ENCODE measurements at regions not wholly inside any gene's neighbourhood (a gene's known extent, or its start where the extent isn't known, plus 50 kb on each side); places are given as distances from the start of the nearest gene placed in this dataset.

DNA sequence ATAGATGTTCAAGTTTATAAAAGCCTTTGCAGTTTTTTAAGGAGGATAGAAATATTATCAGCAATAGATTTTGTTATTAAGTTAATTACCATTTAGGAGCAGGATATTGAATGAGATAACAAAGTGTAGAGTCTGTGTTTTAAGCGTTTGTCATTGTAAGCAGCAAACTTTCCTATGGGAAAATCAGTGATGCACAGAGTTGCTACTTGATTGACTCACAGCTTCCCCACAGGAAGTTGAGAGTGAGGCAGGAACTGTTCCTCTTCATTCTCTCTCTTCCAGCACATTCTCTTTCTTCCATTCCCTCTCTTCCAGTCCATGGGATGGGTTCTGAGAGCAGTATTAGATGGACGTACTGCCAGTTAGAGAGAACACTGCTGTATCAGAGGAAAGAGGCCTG is 867.7 kb upstream of the AGA start:
- DNase-seq: no peak

DNA sequence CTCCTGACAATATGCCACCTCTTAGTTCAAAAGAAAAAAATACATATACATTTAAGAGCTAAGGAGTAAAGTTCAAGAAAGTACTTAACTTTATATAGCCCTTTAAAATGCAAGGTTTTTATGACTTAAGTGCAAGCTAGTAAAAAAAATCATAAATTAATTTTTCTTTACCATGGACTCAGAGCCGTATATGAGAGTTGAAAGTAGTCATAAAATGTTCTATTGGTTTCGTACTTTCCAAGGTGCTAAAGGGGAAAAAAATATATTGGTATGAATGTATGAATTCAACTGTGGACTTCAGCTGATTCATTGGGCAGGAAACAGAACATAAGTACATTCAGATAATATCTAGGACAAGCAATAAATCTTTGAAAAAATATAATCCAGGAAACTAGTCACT is 869.8 kb upstream of the AGA start:
- DNase-seq: no peak

DNA sequence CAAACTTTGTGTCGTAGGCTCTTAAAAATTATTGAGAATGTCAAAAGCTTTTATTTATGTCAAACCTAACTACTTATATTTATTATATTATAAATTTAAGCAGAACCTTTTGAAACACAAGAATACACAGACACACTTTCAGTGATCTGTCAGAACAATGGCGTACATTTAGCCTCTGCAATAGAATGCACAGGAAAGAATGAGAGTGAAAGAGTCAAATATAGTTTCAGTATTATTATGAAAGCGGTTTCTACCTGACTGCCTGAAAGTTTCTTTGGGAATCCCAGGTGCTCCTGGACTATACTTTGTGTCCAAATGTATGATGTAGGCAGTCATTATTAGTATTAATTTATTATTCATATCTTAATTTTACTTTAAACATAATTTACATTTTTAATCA is 872.0 kb upstream of the AGA start:
- DNase-seq: no peak

DNA sequence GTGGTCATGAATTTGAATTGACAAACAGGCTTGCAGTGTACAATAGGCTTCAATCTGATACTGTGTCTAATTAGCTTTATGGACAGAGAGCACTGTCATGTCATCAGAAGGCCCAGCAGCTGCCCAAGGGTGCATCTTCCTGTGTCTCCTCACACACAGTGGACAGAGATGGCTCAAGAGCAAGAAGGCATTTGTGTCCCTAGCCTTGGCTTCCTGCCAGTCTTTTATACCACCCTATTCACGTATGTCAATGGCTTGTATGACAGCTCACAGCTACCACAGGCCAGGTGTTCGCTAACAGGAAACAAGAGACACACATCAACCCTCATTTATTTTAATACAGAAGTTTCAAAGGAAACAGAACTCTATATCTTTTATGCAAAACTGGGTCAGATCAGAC is 874.0 kb upstream of the AGA start:
- no peak for DNase-seq

DNA sequence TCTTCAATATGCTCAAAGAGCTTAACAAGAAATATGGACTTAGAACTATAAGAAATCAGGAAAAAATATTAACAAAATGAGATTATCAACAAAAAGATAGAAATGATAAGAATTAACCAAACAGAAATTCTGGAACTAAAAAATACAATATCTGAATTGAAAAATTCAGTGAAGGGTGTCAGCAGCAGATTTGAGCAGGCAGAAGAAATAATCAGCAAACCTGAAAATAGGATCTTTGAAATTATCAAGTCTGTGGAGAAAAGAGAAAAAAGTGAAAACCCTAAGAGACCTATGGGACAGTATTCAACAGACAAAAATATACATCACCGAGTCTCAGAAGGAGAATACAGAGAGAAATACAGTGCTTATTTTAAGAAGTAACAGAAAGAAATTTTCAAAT is 877.8 kb upstream of the AGA start:
- DNase-seq: no peak

DNA sequence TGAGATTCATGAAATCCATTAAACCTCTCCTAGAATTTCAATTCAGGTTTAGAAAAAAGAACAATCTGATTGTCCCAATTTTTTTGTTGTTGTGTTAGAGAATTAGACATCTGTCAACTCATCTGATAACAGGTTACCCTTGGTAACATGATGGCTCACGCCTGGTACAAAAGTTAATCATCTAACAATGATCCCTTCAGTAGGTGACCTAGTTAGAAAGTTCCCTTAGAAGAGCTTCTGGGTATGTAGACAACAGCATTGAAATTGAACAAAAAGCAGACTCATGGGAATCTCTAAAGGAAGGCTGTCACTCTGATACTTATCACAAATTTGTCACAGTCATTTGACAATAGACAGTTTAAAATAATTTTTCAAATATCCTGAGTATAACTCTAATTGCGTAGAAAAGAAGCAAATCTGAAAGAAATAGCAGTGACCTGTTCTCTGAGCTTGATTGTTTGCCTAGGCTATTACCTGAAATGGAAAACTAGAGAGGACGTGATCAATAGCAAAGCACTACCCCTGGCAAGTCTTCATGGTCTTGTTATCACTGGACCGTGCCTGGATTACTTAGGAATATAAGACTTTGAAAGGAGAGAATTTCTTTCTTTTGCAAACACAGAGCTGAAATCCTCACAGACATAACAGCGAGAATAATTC is 880.4 kb upstream of the AGA start:
- no peak for DNase-seq

DNA sequence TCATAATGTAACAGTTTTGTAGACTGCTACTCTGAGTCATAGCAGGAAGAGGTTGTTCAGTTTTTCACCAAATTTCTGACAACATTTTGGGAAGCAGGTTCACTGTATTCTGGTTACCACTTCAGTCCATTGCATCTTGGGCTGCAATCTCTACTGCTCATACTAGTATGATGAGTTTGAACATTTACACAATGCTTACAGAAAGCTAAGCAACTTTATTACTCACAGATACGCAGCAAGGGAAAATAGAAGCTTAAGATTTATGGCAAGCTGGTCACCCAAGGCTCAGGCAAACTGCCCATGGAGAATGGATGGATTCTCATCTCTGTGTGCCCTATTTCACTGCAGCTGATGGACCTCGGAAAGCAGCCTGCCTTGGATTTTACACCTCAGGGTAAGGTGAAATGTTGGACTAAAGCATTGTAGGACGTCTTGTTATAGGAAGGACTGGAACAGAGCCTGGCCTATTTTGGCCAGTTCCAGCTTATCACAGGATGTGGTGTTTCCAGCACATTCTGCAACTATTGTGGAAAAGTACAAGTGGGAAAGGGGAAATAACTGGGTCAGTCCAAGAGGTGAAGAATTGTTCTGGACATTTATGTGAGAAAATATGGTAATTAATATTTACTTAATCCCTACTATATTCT is 887.1 kb upstream of the AGA start:
- DNase-seq: no peak

DNA sequence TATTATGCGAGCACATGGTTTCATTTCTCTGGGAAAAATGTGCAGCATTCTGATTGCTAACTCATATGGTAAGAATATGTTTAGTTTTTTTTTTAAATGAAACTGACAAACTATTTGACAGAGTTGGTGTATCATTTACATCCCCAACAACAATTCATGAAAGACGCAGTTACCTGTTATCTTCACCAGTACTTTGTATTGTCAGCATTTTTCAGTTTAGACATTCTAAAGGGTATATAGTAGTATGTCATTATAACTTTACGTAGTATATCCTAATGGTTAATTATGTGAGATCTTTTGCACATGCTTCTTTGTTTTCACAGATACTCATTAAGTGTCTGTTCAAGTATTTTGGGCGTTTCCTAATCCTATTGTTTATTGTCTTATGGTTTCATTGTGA is 891.1 kb upstream of the AGA start:
- DNase-seq: no peak

DNA sequence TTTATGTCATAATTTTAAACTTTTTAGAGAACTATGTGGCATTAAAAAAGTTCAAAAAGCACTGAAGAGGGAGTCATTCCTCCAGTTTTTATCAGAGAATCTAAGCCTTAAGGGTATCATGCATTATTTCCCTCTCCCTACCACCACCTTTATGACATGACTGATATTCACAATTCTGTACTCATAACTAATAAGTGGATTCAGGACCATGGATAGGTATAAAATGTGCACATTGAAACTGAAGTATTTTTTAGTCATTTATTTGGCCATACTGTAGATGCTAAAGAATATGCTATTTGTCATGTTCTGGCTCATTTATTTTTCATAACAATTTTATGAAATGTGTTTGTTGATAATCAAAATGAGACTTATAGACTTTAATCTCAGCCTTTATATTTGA is 897.5 kb upstream of the AGA start:
- DNase-seq: no peak

DNA sequence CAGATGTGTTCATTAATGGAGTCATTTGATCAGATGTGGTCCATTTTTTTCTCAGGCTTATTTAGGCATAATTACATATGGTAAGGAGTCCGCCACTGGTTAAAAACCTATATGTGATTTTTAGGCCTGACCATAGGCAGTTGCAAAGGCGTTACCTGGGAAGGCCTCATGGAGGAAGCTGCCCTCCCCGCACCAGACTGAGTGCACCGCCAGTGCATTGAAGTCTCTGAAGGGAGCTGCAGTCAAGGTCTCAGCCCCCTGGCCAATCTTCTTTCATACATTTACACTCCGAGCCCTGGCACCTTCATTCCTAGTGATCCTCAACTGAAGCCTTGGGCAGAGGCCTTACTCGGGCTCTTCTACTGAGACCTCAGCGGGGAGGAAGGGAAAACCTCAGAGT is 898.2 kb upstream of the AGA start:
- no peak for DNase-seq

DNA sequence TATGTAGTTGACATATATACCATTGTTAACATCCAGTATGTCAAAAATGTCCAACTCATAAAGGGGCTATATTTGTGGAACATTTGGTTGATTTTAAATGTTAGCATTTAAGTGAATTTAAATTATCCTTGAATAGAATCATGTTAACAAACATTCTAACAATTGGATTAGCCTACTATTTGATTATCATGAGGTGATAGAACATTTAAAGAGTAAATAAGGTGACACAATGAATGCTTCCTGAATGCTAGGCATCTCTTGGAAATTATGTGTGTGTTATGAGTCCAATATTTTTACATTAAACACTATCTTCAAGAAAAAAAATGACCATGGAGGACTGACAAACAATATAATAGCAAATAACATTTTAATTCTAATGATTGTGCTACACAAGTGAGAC is 901.9 kb upstream of the AGA start:
- DNase-seq: no peak

DNA sequence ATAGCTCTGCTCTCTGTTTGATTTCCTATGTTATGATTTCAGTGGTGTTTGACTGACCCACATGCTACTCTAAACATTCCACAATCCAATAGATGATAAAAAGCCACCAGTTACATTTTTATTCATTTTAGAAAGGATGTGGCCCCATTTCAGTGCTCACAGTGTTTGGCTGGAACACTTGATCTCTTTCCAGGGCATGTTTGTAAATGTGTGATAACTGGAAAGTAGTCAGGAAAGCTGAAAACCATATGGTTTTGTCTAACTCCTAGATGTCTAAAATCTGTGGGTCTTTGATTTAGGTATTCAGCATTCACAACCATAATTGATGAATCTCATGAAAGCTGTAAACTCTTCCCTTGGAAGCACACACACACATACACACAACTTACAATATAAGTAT is 904.9 kb upstream of the AGA start:
- DNase-seq: no peak

DNA sequence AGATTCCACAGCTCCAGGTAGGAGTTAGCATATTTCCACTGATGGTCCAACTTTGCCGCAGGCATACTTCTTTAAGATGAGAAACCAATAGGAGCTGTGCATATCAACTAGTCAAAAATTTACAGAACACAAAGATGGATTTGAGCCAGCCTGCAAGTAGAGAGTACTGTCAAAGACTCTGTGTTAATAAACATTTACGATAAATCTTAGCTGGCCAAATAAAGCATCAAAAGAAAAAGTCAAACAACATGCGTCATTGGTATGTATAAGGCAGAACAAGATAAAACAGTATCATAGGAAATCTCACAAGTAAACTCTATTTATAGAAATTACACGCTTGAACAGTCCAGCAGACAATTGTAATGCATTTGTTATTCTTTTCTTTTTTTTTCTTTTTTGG is 907.4 kb upstream of the AGA start:
- DNase-seq: no peak

DNA sequence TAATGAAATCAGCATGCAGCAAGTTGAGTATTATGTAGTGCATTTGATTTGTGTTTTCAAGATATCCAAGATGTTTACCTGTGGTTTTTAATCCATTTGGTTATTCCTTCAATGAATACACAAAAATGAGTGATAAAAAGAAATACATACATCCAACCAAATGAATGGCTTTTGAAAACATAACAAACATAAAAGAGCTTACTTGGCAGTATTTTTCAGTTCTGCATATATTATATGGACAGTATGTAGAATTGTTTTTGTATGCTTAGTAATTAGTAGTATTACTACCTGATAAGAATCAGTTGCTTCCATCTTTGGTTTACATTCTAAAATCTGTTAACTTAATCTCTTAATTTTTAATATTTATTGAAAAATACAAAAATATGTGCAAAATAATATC is 908.9 kb upstream of the AGA start:
- DNase-seq: no peak

DNA sequence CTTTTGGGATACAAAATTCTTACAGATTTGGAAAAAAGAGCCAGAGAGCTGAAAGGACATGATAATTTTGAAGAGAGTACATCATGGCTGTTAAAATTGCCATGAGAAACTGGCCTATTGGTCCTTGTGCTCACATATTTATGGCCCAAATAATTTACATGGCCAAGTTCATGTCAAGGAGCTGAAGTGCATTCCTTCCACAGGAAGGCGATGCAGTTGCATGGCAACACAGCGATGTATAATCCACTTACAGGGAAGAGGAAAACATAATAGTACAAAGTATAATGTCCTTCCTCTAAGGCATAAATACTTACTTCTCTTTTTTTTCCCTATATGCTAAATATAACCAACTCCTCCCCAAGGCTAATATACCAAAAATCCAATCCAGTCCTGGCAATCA is 914.5 kb upstream of the AGA start:
- no peak for DNase-seq

DNA sequence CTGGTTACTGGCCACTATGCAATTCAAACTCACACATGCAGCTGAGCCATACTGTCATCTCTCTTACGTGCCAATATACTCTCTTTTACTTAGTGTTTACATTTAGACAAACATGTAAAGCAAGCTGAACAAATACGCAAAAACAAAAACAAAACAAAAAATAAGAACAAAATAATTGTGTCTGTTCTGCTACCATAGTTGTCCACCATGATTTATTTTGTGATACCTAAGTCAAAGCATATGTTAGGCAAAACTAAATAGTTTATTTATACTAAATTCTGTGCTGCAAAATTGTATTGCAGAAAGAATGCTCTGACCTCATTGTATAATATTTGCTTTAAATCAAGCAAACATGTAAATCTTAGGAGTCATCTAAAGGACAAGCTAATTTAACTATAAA is 943.2 kb upstream of the AGA start:
- no peak for DNase-seq

DNA sequence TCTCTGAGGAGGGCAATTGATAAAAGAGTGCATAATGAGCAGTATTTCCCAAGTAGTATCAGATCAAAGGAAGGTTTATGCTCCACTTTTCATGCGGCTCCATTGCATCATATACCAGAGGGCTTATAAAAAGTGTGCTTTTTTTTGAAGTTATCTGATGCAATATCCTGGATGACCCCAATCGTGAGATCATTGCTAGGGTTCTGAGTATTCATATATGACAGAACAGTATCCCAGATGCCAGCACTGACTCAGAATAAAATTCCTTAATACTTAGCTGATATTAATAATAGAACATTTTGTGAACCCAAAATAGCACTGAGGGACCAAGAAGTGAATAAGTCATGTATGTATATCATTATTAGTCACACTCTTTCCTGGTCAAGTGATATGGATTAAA is 945.5 kb upstream of the AGA start:
- DNase-seq: no peak

DNA sequence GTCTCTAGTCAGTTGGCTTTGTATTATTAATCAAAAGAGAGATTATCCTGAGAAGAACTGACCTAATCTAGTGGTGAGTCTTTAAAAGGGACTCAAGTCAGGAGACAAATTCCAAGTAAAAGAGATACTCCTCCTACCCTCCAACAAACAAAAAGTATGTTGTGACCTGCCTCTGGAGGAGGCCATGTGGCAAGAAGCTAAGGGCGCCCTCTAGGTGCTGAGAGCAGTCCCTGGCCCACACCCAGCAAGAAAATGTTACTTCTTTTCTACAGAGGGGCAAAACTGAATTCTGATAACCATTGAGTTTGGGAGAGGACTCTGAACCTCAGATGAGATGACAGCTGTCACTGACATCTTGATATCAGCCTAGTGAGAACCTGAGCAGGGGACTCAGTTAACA is 953.6 kb upstream of the AGA start:
- no peak for DNase-seq

DNA sequence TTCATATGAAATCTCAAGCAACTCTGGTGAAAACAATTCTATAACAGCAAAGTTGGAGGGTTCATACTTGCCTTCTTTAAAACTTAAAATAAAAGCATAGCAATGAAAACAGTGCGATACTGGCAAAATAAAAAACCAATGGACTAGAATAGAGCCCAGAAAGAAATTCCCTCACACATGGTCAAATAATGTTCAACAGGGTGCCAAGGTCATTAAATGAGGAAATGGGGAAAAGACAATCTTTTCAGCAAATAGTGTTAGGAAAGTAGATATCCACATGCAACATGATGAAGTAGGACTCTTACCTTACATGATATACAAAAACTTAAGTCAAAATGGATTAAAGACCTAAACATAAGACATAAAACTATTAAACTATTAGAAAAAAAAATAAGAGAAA is 970.2 kb upstream of the AGA start:
- no peak for DNase-seq

DNA sequence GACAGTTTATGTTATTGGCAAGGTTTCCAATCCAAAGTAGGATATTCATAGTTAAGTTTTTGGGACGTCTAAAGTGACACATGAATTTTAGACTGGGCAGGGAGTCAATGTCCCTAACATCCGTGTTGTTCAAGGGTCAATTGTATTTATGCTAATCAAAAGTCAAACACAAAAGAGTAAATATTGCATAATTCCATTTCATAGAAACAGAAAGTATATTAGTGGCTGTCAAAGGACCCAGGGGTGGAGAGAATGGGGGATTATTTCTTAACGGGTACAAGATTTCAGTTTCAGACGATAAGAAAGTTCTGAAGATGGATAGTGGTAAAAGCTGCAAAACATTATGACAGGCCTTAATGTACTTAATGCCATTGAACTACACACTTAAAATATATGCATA is 971.8 kb upstream of the AGA start:
- DNase-seq: no peak

DNA sequence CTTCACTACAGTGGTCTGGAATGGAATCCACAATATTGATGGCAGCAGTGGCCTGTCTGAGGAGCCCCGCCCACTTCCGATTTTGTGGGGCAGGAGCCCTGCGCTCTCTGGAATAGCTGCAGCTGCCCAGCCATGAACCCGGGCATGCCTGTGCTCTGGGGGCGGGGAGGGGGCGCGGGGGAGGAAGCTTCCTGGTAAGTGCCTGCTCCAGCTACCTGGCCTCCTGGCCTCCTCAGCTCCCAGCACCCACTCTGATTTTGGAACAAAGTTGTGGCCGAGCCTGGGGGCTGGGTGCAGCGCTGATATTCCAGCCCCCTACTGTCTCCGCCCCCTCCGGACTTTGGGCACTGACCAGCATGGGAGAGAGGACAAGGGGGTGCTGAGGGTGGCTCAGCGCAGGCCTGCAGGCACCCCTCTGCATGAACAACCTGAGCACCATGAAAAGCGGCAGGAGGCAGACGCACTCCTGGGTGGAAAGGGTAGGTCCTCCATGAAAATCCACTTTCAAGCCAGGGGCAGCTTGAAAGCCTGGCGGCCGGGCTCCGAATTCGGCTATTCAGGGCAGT is 972.7 kb upstream of the AGA start:
- no peak for DNase-seq

DNA sequence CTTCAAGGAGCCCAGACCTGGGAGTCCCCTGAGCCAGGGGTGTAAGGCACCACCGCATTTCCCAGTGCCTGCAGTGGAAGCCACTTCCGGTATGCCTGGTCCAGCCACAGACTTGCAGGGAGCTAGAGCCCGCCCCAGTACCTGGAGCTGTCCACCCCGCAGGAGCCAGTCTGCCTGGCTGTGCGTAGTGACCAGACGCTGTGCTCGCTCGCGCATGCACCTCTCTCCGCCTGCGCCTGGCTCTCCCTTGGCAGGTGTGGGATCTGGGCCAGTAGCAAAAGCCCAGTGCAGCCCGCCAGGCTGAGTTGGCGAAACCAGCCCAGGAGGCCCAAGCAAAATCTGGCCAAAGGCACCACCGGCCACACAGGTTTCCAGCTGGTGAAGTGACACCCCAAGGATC is 973.7 kb upstream of the AGA start:
- no peak for DNase-seq

DNA sequence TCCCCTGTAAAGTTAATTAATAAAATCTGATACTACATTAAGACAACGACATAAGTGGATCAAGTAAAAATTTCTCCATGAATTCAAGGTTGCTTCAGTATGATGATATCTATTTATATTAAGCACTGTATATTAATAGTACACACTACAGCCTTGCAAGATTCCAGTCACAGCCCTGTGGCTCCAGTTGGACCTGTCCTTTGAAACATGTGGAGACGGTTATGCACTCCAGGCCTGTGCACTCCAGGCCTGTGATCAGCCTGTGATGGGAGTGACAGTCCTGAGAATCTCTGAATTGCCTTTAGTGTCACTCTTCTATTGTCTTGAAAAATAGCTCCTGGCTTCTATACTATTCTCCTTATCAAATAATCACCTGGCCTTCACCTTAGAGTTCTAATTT is 981.1 kb upstream of the AGA start:
- DNase-seq: no peak

DNA sequence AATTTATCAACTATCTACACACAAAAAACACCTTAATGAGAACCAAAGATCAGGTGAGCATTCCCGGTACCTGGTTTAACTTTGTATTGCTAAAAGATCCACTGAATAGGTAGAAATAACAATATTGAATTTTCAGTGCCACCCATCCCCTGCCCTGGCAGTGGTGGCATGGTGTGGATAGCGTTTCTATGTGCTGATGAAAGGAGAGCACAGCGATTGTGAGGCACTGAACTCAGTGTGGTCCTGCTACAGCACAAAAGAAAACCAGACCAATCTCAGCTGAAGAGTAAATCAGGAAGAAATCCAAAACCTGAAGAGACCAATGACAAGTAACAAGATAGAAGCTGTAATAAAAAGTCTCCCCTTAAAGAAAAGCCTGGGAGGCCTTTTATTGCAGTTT is 984.6 kb upstream of the AGA start:
- DNase-seq: no peak

DNA sequence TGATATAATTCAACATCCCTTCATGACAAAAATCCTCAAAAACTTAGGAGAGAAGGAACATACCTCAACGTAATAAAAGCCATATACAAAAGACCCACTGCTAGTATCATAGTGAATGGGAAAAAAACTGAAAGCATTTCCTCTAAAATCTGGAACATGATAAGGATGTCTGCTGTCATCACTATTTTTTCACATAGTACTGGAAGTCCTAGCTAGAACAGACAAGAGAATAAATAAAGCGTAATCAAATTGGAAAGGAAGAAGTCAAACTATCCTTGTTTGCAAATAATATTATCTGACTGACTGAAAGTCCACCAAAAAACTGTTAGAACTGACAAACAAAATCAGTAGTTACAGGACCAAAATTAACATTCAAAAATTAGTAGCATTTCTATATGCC is 985.4 kb upstream of the AGA start:
- DNase-seq: no peak

Measured in activated naive CD4-positive, alpha-beta T cell (primary cell).